Sigmoid colon (tissue), 4 donors: ENCODE measurements at regions not wholly inside any gene's neighbourhood (a gene's known extent, or its start where the extent isn't known, plus 50 kb on each side); places are given as distances from the start of the nearest gene placed in this dataset.

Experiments used
- EP300 ChIP-seq, 4 donors: sonication (generic); formaldehyde crosslinking; IDR thresholded peaks; one replicate each; pipeline ENCODE4 v1.6.1; 2017; ENCODE audit warnings: antibody characterized with exemption in 4 of 4
- POLR2A ChIP-seq, 2 donors: fragments of 450-650 bp; IDR thresholded peaks; one replicate each; pipeline ENCODE4 v1.6.1; 2016; ENCODE audit warnings: antibody characterized with exemption in 2 of 2, mild to moderate bottlenecking in 2 of 2, moderate library complexity in 2 of 2
- POLR2AphosphoS5 ChIP-seq, 4 donors: sonication (generic); formaldehyde crosslinking; IDR thresholded peaks; one replicate each; pipeline ENCODE4 v1.6.1; 2017; ENCODE audit warnings: antibody characterized with exemption in 4 of 4
- TF ChIP-seq, protein P1 (sequence below), 4 experiments: fragments of 450-650 bp in 3 of 4; fragments of 200-600 bp in 1 of 4; IDR thresholded peaks; one replicate each; pipeline ENCODE4 v1.5.1; 2016 to 2019; ENCODE audit warnings: antibody characterized with exemption in 4 of 4, mild to moderate bottlenecking in 3 of 4, moderate library complexity in 2 of 4

DNA sequence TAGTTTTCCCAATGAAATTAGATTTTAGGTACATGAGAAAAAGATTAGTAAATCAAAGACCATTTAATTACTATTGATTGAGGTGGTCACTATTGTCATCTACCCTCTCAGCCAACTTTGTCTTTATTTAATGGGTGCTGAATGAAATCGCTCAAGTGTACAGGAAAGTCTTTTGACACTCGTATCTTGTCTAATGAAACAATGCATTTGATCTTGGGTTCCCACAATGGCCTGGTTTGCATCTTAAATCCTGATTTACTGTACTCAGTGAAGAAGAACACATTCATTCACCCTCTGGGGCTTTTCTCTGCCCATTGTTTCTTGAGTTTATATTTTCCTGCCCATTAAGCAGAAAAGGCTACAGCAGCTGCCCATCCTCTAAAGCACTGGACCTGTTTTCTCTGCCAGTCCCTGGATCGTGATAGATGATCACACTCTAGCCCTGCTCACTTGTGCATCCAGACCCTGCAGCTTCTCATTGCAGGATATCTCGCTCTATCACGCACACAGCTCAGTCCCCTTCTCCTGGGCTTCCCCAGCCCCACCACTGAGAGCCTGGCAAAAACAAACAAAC lies 1369.3 kb downstream of the AACS start:
- TF ChIP-seq POLR2A (IDR thresholded peaks at IDR 0.05) (no peak), EP300 (IDR thresholded peaks at IDR 0.05) (no peak), POLR2AphosphoS5 (IDR thresholded peaks at IDR 0.05) (no peak)
- TF ChIP-seq, protein P1, sequence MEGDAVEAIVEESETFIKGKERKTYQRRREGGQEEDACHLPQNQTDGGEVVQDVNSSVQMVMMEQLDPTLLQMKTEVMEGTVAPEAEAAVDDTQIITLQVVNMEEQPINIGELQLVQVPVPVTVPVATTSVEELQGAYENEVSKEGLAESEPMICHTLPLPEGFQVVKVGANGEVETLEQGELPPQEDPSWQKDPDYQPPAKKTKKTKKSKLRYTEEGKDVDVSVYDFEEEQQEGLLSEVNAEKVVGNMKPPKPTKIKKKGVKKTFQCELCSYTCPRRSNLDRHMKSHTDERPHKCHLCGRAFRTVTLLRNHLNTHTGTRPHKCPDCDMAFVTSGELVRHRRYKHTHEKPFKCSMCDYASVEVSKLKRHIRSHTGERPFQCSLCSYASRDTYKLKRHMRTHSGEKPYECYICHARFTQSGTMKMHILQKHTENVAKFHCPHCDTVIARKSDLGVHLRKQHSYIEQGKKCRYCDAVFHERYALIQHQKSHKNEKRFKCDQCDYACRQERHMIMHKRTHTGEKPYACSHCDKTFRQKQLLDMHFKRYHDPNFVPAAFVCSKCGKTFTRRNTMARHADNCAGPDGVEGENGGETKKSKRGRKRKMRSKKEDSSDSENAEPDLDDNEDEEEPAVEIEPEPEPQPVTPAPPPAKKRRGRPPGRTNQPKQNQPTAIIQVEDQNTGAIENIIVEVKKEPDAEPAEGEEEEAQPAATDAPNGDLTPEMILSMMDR (IDR thresholded peaks at IDR 0.05), result no peak
